Loucy (cell line): ENCODE measurements at regions not wholly inside any gene's neighbourhood (a gene's known extent, or its start where the extent isn't known, plus 50 kb on each side); places are given as distances from the start of the nearest gene placed in this dataset.

Source experiments
- EZH2phosphoT487 ChIP-seq: fragments of 200-600 bp; IDR thresholded peaks from 2 replicates; pipeline ENCODE4 v1.6.1; 2018; ENCODE audit warnings: antibody characterized with exemption, mild to moderate bottlenecking, moderate library complexity, borderline replicate concordance
- TF ChIP-seq, protein P1 (sequence below): fragments of 200-600 bp; sonication (generic); conservative IDR thresholded peaks from 2 replicates; pipeline ENCODE4 v1.5.1; 2014; ENCODE audit warnings: mild to moderate bottlenecking, antibody characterized with exemption, low read length

DNA sequence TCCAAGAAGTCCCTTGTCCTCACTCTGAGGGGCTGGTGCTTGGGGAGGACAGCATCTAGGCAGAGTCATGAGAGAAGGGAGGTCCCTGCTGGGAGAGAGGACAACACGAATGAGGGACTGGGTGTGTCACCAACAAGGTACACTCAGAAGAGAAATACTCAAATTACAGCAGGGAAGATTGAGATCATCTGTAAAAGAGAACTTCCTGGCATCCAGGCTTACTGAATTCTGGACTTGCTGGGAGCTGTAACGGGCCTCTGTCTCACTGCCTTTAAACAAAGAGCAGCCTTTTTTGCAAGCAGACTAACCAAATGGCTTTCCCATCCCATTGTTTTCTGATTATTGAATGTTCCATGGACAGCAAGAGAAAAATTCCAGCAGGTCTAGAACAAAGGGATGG is 195.7 kb upstream of the RAB4A start:
- TF ChIP-seq, protein P1, sequence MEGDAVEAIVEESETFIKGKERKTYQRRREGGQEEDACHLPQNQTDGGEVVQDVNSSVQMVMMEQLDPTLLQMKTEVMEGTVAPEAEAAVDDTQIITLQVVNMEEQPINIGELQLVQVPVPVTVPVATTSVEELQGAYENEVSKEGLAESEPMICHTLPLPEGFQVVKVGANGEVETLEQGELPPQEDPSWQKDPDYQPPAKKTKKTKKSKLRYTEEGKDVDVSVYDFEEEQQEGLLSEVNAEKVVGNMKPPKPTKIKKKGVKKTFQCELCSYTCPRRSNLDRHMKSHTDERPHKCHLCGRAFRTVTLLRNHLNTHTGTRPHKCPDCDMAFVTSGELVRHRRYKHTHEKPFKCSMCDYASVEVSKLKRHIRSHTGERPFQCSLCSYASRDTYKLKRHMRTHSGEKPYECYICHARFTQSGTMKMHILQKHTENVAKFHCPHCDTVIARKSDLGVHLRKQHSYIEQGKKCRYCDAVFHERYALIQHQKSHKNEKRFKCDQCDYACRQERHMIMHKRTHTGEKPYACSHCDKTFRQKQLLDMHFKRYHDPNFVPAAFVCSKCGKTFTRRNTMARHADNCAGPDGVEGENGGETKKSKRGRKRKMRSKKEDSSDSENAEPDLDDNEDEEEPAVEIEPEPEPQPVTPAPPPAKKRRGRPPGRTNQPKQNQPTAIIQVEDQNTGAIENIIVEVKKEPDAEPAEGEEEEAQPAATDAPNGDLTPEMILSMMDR: no peak
- no peak for TF ChIP-seq EZH2phosphoT487
